GM12892 (cell line): ENCODE measurements at regions not wholly inside any gene's neighbourhood (a gene's known extent, or its start where the extent isn't known, plus 50 kb on each side); places are given as distances from the start of the nearest gene placed in this dataset.

Source experiments
- POLR2A ChIP-seq: IDR thresholded peaks from 2 replicates; pipeline ENCODE4 v1.6.1; 2011; ENCODE audit warnings: low read depth, low read length, control low read depth
- POLR2AphosphoS5 ChIP-seq: IDR thresholded peaks from 2 replicates; pipeline ENCODE4 v1.6.1; 2011; ENCODE audit warnings: low read depth, low read length, control low read depth
- TAF1 ChIP-seq: IDR thresholded peaks from 2 replicates; pipeline ENCODE4 v1.6.1; 2011; ENCODE audit warnings: low read depth, mild to moderate bottlenecking, control low read depth, low read length, borderline replicate concordance

DNA sequence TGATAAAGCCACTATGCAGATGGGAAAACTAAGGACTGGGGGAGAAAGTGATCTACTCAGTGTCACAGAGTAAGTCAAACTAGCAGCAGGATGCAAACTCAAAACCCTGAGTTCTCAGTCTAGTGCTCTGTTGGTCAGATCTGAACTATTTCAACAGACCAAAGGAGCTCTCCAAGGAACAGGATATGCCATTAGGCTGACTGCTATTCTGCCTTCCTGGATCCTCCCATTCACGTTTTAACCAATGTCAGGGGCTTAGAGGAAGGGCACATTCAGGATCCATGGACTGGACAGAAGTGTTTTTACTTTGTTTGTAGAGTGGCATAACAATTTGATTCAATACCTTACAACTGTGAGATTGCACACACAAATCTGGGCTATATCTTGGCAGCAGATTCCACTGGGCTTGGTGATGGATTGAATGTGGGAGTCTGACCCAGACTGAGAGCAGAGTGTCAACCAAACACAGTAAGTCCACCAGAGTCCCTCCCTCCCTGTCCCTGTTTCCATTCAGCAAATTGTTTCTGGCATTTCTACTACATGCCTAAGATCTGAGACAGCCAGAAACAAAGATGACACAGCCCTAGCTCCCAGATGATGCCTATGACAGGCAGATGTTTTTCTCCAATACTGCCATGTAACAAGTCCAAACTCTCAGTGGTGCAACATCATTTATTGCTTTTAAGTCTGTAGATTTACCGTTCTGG lies 337.8 kb upstream of the CDH5 start:
- TF ChIP-seq POLR2A (no peak), POLR2AphosphoS5 (no peak), TAF1 (no peak)
